Embryonic facial prominence (tissue), 1 donor: ENCODE measurements at regions not wholly inside any gene's neighbourhood (a gene's known extent, or its start where the extent isn't known, plus 50 kb on each side); places are given as distances from the start of the nearest gene placed in this dataset.
"Not testable (repeated sequence)": the region's sequence is repeated elsewhere in the genome, so short reads cannot be mapped to it uniquely, and the experiment has no call there.

Source experiments
- DNase-seq: peaks from one replicate; pipeline ENCODE4 v3.0.0-alpha.2; 2016; ENCODE audit errors: extremely low spot score

- no peak for DNase-seq
Measured at GRCh38 chrX:39791691-39792090, 306.1 kb downstream of the BCOR start.

GRCh38 chrX:39795605-39796004 is 302.2 kb downstream of the BCOR start:
- no peak for DNase-seq

- no peak for DNase-seq
Measured at GRCh38 chrX:39796856-39797255, 300.9 kb downstream of the BCOR start.

GRCh38 chrX:39798488-39798887 is 299.3 kb downstream of the BCOR start:
- not testable (repeated sequence) for DNase-seq

- no peak for DNase-seq
Measured at GRCh38 chrX:39802354-39802753, 295.4 kb downstream of the BCOR start.

- DNase-seq = no peak
Measured at GRCh38 chrX:39802908-39803307, 294.9 kb downstream of the BCOR start.

GRCh38 chrX:39805022-39805421 is 292.7 kb downstream of the BCOR start:
- no peak for DNase-seq

GRCh38 chrX:39805825-39806224 is 291.9 kb downstream of the BCOR start:
- no peak for DNase-seq

- DNase-seq = no peak
Measured at GRCh38 chrX:39808471-39808917, 289.3 kb downstream of the BCOR start.

GRCh38 chrX:39809331-39809730 is 288.4 kb downstream of the BCOR start:
- no peak for DNase-seq

- DNase-seq = no peak
Measured at GRCh38 chrX:39810901-39811300, 286.9 kb downstream of the BCOR start.

- no peak for DNase-seq
Measured at GRCh38 chrX:39811376-39811775, 286.4 kb downstream of the BCOR start.

- no peak for DNase-seq
Measured at GRCh38 chrX:39813631-39814277, 284.0 kb downstream of the BCOR start.

- DNase-seq = no peak
Measured at GRCh38 chrX:39814391-39814790, 283.4 kb downstream of the BCOR start.

GRCh38 chrX:39815631-39816030 is 282.1 kb downstream of the BCOR start:
- no peak for DNase-seq

GRCh38 chrX:39816871-39817731 is 280.7 kb downstream of the BCOR start:
- no peak for DNase-seq

GRCh38 chrX:39817754-39818470 is 279.8 kb downstream of the BCOR start:
- DNase-seq = no peak

GRCh38 chrX:39818750-39819149 is 279.0 kb downstream of the BCOR start:
- DNase-seq = no peak

GRCh38 chrX:39819921-39820849 is 277.6 kb downstream of the BCOR start:
- DNase-seq = no peak

GRCh38 chrX:39820938-39821708 is 276.6 kb downstream of the BCOR start:
- no peak for DNase-seq

GRCh38 chrX:39821709-39822095 is 276.1 kb downstream of the BCOR start:
- no peak for DNase-seq
